ENCODE measurements at regions not wholly inside any gene's neighbourhood (a gene's known extent, or its start where the extent isn't known, plus 50 kb on each side); places are given as distances from the start of the nearest gene placed in this dataset.

- Histone ChIP-seq H3K36me3 (ENCODE audit: low read depth) (no peaks in the 10 kb centered on the region), H3K27me3 (ENCODE audit: insufficient read depth, poor library complexity, severe bottlenecking) (peaks cover 8% of the 10 kb centered on the region), H3K4me1 (ENCODE audit: insufficient read depth, poor library complexity, severe bottlenecking) (no peaks in the 10 kb centered on the region), H3K9me3 (ENCODE audit: severe bottlenecking) (peaks cover 3% of the 10 kb centered on the region), H3K4me3 (ENCODE audit: severe bottlenecking) (no peak overlapping the region), H3K27ac (ENCODE audit: poor library complexity, severe bottlenecking) (no peak overlapping the region)
- ATAC-seq (ENCODE audit: low read depth): no peak
- TF ChIP-seq CTCF (IDR thresholded peaks at IDR 0.05; ENCODE audit: poor library complexity, severe bottlenecking): no peak
- peak; percentile 42 for DNase-seq (ENCODE audit: low spot score)
These were observed 108.3 kb downstream of the KIF26A start for GRCh38 chr14:104246401-104247335.

- DNase-seq (ENCODE audit: low spot score): peak; percentile 64
- no peak overlapping the region for H3K4me3 ChIP-seq (ENCODE audit: severe bottlenecking)
- H3K36me3 ChIP-seq (ENCODE audit: low read depth): no peaks in the 10 kb centered on the region
- H3K27me3 ChIP-seq (ENCODE audit: insufficient read depth, poor library complexity, severe bottlenecking): peaks cover 8% of the 10 kb centered on the region
- no peak overlapping the region for H3K27ac ChIP-seq (ENCODE audit: poor library complexity, severe bottlenecking)
- no peak for TF ChIP-seq CTCF (IDR thresholded peaks at IDR 0.05; ENCODE audit: poor library complexity, severe bottlenecking)
- H3K4me1 ChIP-seq (ENCODE audit: insufficient read depth, poor library complexity, severe bottlenecking): no peaks in the 10 kb centered on the region
- peaks cover 3% of the 10 kb centered on the region for H3K9me3 ChIP-seq (ENCODE audit: severe bottlenecking)
- no peak; the same call in 2 of the 3 replicates for ATAC-seq (ENCODE audit: low read depth)
These were observed 109.2 kb downstream of the KIF26A start for GRCh38 chr14:104247336-104248202.

- no peak for TF ChIP-seq CTCF (IDR thresholded peaks at IDR 0.05; ENCODE audit: poor library complexity, severe bottlenecking)
- Histone ChIP-seq H3K36me3 (ENCODE audit: low read depth) (no peaks in the 10 kb centered on the region), H3K27ac (ENCODE audit: poor library complexity, severe bottlenecking) (no peak overlapping the region), H3K9me3 (ENCODE audit: severe bottlenecking) (peaks cover 3% of the 10 kb centered on the region), H3K4me1 (ENCODE audit: insufficient read depth, poor library complexity, severe bottlenecking) (no peaks in the 10 kb centered on the region), H3K27me3 (ENCODE audit: insufficient read depth, poor library complexity, severe bottlenecking) (peaks cover 8% of the 10 kb centered on the region), H3K4me3 (ENCODE audit: severe bottlenecking) (no peak overlapping the region)
- ATAC-seq (ENCODE audit: low read depth): no peak
- peak; percentile 58 for DNase-seq (ENCODE audit: low spot score)
These were observed 110.0 kb downstream of the KIF26A start for GRCh38 chr14:104248203-104249055.

GRCh38 chr14:104249089-104249488 is 110.7 kb downstream of the KIF26A start:
- ATAC-seq (ENCODE audit: low read depth) (no peak), DNase-seq (ENCODE audit: low spot score) (peak; percentile 63)
- H3K27ac ChIP-seq (ENCODE audit: poor library complexity, severe bottlenecking): no peak overlapping the region
- H3K4me1 ChIP-seq (ENCODE audit: insufficient read depth, poor library complexity, severe bottlenecking): no peaks in the 10 kb centered on the region
- no peak for TF ChIP-seq CTCF (IDR thresholded peaks at IDR 0.05; ENCODE audit: poor library complexity, severe bottlenecking)
- H3K4me3 ChIP-seq (ENCODE audit: severe bottlenecking): no peak overlapping the region
- H3K36me3 ChIP-seq (ENCODE audit: low read depth): no peaks in the 10 kb centered on the region
- H3K27me3 ChIP-seq (ENCODE audit: insufficient read depth, poor library complexity, severe bottlenecking): peaks cover 5% of the 10 kb centered on the region
- H3K9me3 ChIP-seq (ENCODE audit: severe bottlenecking): peaks cover 3% of the 10 kb centered on the region
